ENCODE measurements at regions not wholly inside any gene's neighbourhood (a gene's known extent, or its start where the extent isn't known, plus 50 kb on each side); places are given as distances from the start of the nearest gene placed in this dataset.

DNA sequence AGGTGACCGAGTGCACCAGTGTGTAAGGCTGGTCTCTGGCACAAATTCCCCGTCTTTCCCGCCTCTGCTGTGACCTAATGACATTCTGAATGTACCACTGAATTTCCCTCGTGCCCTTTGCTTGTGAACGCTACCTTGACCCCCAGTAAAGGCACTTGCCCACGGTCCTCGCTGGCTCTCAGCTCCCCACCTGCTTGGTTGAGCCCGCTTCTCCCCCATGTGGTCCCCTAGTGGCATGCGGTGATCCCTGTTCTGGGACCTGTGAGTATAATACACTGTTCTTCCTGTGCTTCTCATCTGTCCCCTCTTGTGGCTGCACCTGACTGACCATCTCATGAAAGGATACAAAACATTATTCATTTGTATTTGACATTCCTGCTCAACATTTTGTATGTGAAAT is 495.7 kb downstream of the INHBA start:
- Mint-ChIP-seq H3K4me3 (no peak overlapping the region), H3K27ac (ENCODE audit: unreplicated experiment) (no peak overlapping the region), H3K36me3 (ENCODE audit: low read depth) (no peaks in the 10 kb centered on the region), H3K4me1 (no peaks in the 10 kb centered on the region), H3K9me3 (no peaks in the 10 kb centered on the region), H3K27me3 (ENCODE audit: low read depth) (no peaks in the 10 kb centered on the region)
- DNase-seq (ENCODE audit: low read depth, low spot score): no peak
- TF ChIP-seq, protein P1, sequence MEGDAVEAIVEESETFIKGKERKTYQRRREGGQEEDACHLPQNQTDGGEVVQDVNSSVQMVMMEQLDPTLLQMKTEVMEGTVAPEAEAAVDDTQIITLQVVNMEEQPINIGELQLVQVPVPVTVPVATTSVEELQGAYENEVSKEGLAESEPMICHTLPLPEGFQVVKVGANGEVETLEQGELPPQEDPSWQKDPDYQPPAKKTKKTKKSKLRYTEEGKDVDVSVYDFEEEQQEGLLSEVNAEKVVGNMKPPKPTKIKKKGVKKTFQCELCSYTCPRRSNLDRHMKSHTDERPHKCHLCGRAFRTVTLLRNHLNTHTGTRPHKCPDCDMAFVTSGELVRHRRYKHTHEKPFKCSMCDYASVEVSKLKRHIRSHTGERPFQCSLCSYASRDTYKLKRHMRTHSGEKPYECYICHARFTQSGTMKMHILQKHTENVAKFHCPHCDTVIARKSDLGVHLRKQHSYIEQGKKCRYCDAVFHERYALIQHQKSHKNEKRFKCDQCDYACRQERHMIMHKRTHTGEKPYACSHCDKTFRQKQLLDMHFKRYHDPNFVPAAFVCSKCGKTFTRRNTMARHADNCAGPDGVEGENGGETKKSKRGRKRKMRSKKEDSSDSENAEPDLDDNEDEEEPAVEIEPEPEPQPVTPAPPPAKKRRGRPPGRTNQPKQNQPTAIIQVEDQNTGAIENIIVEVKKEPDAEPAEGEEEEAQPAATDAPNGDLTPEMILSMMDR (conservative IDR thresholded peaks at IDR 0.05): no peak

GRCh38 chr7:41206267-41206666 is 496.6 kb downstream of the INHBA start:
- H3K4me3 Mint-ChIP-seq: no peak overlapping the region
- H3K36me3 Mint-ChIP-seq (ENCODE audit: low read depth): no peaks in the 10 kb centered on the region
- H3K27me3 Mint-ChIP-seq (ENCODE audit: low read depth): no peaks in the 10 kb centered on the region
- H3K9me3 Mint-ChIP-seq: no peaks in the 10 kb centered on the region
- no peaks in the 10 kb centered on the region for H3K4me1 Mint-ChIP-seq
- DNase-seq (ENCODE audit: low read depth, low spot score): no peak
- H3K27ac Mint-ChIP-seq (ENCODE audit: unreplicated experiment): no peak overlapping the region
- TF ChIP-seq, protein P1 (conservative IDR thresholded peaks at IDR 0.05): no peak

GRCh38 chr7:41205600-41205999 is 497.3 kb downstream of the INHBA start:
- H3K9me3 Mint-ChIP-seq: no peaks in the 10 kb centered on the region
- no peaks in the 10 kb centered on the region for H3K4me1 Mint-ChIP-seq
- no peaks in the 10 kb centered on the region for H3K36me3 Mint-ChIP-seq (ENCODE audit: low read depth)
- H3K27ac Mint-ChIP-seq (ENCODE audit: unreplicated experiment): no peak overlapping the region
- H3K4me3 Mint-ChIP-seq: no peak overlapping the region
- no peaks in the 10 kb centered on the region for H3K27me3 Mint-ChIP-seq (ENCODE audit: low read depth)
- no peak for DNase-seq (ENCODE audit: low read depth, low spot score)
- TF ChIP-seq, protein P1 (conservative IDR thresholded peaks at IDR 0.05): no peak

DNA sequence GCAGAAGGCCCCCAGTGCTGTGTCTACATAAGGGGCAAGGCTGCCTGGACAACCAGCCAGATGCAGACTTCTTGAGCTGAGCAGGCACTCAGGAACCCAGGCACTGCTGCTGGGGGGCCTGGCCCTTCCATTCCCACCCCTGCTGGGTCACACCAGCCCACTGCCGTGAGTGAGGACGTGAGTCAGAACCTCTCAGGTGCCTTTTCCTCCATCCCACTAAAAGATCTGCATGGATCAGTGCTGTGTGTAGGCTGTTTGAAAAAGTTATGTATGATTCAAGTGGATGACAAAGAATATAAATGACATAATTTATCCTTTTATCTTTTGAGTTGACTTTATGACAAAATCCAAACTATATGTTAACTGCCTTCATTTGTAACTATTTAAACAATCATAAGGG is 499.3 kb downstream of the INHBA start:
- Mint-ChIP-seq H3K4me1 (peaks cover 7% of the 10 kb centered on the region), H3K27ac (ENCODE audit: unreplicated experiment) (no peak overlapping the region), H3K9me3 (no peaks in the 10 kb centered on the region), H3K4me3 (no peak overlapping the region), H3K36me3 (ENCODE audit: low read depth) (no peaks in the 10 kb centered on the region), H3K27me3 (ENCODE audit: low read depth) (no peaks in the 10 kb centered on the region)
- TF ChIP-seq, protein P1 (conservative IDR thresholded peaks at IDR 0.05): no peak
- no peak for DNase-seq (ENCODE audit: low read depth, low spot score)

DNA sequence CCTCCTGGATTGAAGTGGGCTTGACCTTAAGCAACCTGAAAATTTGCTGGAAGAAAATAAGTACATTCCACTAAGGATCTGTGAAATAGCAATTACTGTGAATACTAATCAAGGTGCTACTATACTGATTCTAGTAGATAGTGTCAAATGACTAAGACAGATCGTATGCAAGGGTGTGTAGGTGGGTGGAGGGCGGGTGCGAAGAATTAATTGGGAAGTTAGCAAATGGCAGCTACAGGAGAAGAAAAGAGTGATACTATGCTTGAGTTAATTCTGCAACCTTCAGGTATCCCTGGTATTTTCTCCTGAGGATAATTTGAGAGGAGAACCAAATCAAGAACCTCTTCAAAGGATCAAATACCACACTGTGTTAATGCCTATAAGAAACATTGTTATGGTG is 501.9 kb downstream of the INHBA start:
- no peaks in the 10 kb centered on the region for H3K27me3 Mint-ChIP-seq (ENCODE audit: low read depth)
- TF ChIP-seq, protein P1 (conservative IDR thresholded peaks at IDR 0.05): no peak
- H3K9me3 Mint-ChIP-seq: no peaks in the 10 kb centered on the region
- H3K4me1 Mint-ChIP-seq: peaks cover 16% of the 10 kb centered on the region
- H3K36me3 Mint-ChIP-seq (ENCODE audit: low read depth): no peaks in the 10 kb centered on the region
- no peak overlapping the region for H3K27ac Mint-ChIP-seq (ENCODE audit: unreplicated experiment)
- no peak for DNase-seq (ENCODE audit: low read depth, low spot score)
- no peak overlapping the region for H3K4me3 Mint-ChIP-seq

DNA sequence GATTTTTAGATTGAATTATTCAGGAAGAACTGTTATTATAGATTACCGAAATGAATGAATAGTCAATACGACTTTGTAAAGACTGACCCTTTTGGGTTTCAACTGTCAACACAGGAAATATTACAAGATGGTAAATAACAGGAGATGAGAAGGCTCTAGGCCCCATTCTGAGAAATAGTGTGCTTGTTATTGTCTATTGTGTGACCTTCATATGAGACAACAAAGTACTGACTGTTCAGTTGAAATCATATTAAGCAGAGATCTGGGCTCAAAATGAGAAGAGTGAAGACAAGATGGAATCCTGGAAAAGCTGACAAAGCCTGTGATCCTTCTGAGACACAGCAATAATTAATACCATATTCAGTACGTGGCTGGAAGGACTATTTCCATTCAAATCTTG is 503.8 kb downstream of the INHBA start:
- TF ChIP-seq, protein P1 (conservative IDR thresholded peaks at IDR 0.05): no peak
- Mint-ChIP-seq H3K36me3 (ENCODE audit: low read depth) (no peaks in the 10 kb centered on the region), H3K4me3 (no peak overlapping the region), H3K27me3 (ENCODE audit: low read depth) (no peaks in the 10 kb centered on the region), H3K9me3 (no peaks in the 10 kb centered on the region), H3K27ac (ENCODE audit: unreplicated experiment) (no peak overlapping the region), H3K4me1 (peaks cover 16% of the 10 kb centered on the region)
- DNase-seq (ENCODE audit: low read depth, low spot score): no peak

Data from neural crest cell (in vitro differentiated cells).